ENCODE measurements at regions not wholly inside any gene's neighbourhood (a gene's known extent, or its start where the extent isn't known, plus 50 kb on each side); places are given as distances from the start of the nearest gene placed in this dataset.

DNA sequence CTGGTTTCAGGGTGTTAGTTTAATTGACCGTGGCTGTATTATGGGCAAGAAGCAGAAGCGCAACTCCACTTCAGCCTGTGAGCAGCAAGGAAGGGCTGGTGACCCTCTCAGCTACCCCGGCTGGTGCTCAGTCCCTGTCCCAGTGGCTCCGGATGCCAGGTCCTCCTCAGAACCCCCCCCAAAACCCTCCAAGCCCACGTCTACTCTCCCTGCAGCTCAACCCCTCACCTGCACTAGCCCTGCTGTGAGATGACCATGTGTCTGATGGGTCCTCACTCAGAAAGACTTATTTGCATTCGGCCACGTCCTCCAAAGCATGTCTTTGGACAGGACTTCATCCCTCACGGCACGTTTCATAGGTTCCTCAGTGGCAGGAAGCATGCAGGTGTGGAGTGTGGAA is 119.7 kb upstream of the ALKAL2 start:
- ATAC-seq: no peak

DNA sequence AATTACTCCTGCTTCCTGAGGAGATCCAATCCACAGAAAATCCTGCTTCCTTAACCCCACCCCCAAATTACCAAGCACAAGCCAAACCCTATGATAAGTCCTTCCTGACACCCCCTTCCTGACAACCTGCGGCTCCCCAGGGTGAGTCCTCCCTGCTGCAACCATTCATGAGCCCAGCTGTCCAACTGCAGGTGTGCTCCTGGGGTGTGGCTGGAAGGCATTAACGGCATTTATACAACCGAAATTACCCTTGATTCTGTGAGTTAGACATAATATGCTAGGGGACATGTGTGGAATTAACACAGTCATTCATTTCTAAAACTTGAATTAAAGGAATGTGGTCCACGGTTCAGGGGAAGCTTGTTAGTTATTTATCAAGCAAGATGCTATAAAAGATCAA is 119.0 kb upstream of the ALKAL2 start:
- no peak overlapping the region for H3K4me3 ChIP-seq
- TF ChIP-seq CTCF (IDR thresholded peaks at IDR 0.05): no peak
- intact Hi-C loops (cut with DNase I): no loop called here
- no peak overlapping the region for H3K27ac ChIP-seq
- no peaks in the 10 kb centered on the region for H3K9me3 ChIP-seq
- DNase-seq (no peak), ATAC-seq (no peak)
- H3K36me3 ChIP-seq: no peaks in the 10 kb centered on the region
- peaks cover 5% of the 10 kb centered on the region for H3K27me3 ChIP-seq
- H3K4me1 ChIP-seq: no peaks in the 10 kb centered on the region

More for the DNA sequence above, 119.7 kb upstream of the ALKAL2 start:
- no peak for TF ChIP-seq CTCF (IDR thresholded peaks at IDR 0.05)
- Histone ChIP-seq H3K4me1 (no peaks in the 10 kb centered on the region), H3K4me3 (no peak overlapping the region), H3K27me3 (peaks cover 5% of the 10 kb centered on the region), H3K27ac (no peak overlapping the region), H3K9me3 (no peaks in the 10 kb centered on the region), H3K36me3 (no peaks in the 10 kb centered on the region)
- intact Hi-C loops (cut with DNase I): no loop called here
- no peak for DNase-seq

GRCh38 chr2:406231-406630 is 118.3 kb upstream of the ALKAL2 start:
- no peak overlapping the region for H3K4me3 ChIP-seq
- peaks cover 5% of the 10 kb centered on the region for H3K27me3 ChIP-seq
- DNase-seq: no peak
- H3K9me3 ChIP-seq: no peaks in the 10 kb centered on the region
- intact Hi-C loops (cut with DNase I): no loop called here
- TF ChIP-seq CTCF (IDR thresholded peaks at IDR 0.05): no peak
- H3K36me3 ChIP-seq: no peaks in the 10 kb centered on the region
- no peak overlapping the region for H3K27ac ChIP-seq
- ATAC-seq: no peak
- no peaks in the 10 kb centered on the region for H3K4me1 ChIP-seq

- no peaks in the 10 kb centered on the region for H3K4me1 ChIP-seq
- intact Hi-C loops (cut with DNase I): no loop called here
- H3K9me3 ChIP-seq: no peaks in the 10 kb centered on the region
- no peak overlapping the region for H3K27ac ChIP-seq
- no peaks in the 10 kb centered on the region for H3K36me3 ChIP-seq
- ATAC-seq (no peak), DNase-seq (no peak)
- H3K4me3 ChIP-seq: no peak overlapping the region
- H3K27me3 ChIP-seq: peaks cover 5% of the 10 kb centered on the region
- TF ChIP-seq CTCF (IDR thresholded peaks at IDR 0.05): no peak
These were observed 116.7 kb upstream of the ALKAL2 start for GRCh38 chr2:404581-404980.

DNA sequence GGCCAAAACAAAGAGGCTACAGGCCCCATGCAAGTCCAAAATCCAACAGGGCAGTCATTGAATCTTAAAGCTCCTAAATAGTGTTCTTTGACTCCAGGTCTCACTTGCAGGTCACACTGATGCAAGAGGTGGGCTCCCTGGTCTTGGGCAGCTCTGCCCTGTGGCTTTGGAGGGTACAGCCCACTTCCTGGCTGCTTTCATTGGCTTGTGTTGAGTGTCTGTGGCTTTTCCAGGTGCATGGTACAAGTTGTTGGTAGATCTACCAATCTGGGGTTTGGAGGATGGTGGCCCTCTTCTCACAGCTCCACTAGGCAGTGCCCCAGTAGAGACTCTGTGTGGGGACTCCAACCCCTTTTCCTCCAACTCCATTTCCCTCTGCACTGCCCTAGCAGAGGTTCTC is 115.8 kb upstream of the ALKAL2 start:
- Histone ChIP-seq H3K9me3 (no peaks in the 10 kb centered on the region), H3K27ac (no peak overlapping the region), H3K4me1 (no peaks in the 10 kb centered on the region), H3K36me3 (no peaks in the 10 kb centered on the region), H3K27me3 (peaks cover 5% of the 10 kb centered on the region), H3K4me3 (no peak overlapping the region)
- DNase-seq (no peak), ATAC-seq (no peak)
- intact Hi-C loops (cut with DNase I): no loop called here
- TF ChIP-seq CTCF (IDR thresholded peaks at IDR 0.05): no peak

- TF ChIP-seq CTCF (IDR thresholded peaks at IDR 0.05): no peak
- no peaks in the 10 kb centered on the region for H3K36me3 ChIP-seq
- ATAC-seq (no peak), DNase-seq (no peak)
- intact Hi-C loops (cut with DNase I): no loop called here
- H3K27me3 ChIP-seq: peaks cover 5% of the 10 kb centered on the region
- H3K4me3 ChIP-seq: no peak overlapping the region
- H3K9me3 ChIP-seq: no peaks in the 10 kb centered on the region
- no peak overlapping the region for H3K27ac ChIP-seq
- H3K4me1 ChIP-seq: no peaks in the 10 kb centered on the region
These were observed 114.8 kb upstream of the ALKAL2 start for GRCh38 chr2:402721-403120.

Data from upper lobe of right lung (tissue), 1 donor.